ENCODE measurements at regions not wholly inside any gene's neighbourhood (a gene's known extent, or its start where the extent isn't known, plus 50 kb on each side); places are given as distances from the start of the nearest gene placed in this dataset.
"Not testable (repeated sequence)": the region's sequence is repeated elsewhere in the genome, so short reads cannot be mapped to it uniquely, and the experiment has no call there.

DNA sequence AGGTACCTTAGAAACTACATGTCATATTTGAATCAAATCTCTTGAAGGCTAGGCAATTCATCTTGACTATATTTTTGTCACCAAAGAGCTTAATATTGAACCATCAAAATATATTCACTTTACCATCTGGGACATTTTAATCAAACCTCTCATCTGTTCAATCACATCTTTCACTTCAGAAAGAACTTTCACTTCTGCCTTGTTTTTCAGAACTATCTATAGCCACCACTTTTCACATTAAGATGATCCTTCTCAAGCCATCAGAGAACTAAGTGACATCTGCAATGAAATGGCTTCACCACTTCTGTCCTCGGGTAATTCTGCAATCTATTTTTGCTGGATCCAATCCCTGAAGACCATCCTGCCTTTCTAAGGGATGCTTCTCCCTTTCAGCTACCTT, 57.8 kb downstream of the OR2B2 start:
- Histone ChIP-seq H3K36me3 (ENCODE audit: insufficient read depth, low read length) (no peaks in the 10 kb centered on the region), H3K4me2 (ENCODE audit: low read length) (no peak overlapping the region), H3K4me3 (ENCODE audit: low read length) (no peak overlapping the region), H3K27me3 (ENCODE audit: control insufficient read depth, insufficient read depth, low read length) (no peaks in the 10 kb centered on the region), H3K9me3 (replicated peaks; ENCODE audit: low read length) (no peaks in the 10 kb centered on the region), H3K4me1 (ENCODE audit: control insufficient read depth, insufficient read depth, low read length) (no peaks in the 10 kb centered on the region), H3K9ac (ENCODE audit: low read depth, low read length) (no peak overlapping the region)

GRCh38 chr6:27851440-27851839, 60.8 kb downstream of the OR2B2 start:
- no peak overlapping the region for H3K4me3 ChIP-seq (ENCODE audit: low read length)
- H3K36me3 ChIP-seq (ENCODE audit: insufficient read depth, low read length): no peaks in the 10 kb centered on the region
- H3K9ac ChIP-seq (ENCODE audit: low read depth, low read length): no peak overlapping the region
- no peaks in the 10 kb centered on the region for H3K27me3 ChIP-seq (ENCODE audit: control insufficient read depth, insufficient read depth, low read length)
- H3K4me2 ChIP-seq (ENCODE audit: low read length): no peak overlapping the region
- H3K9me3 ChIP-seq (replicated peaks; ENCODE audit: low read length): no peaks in the 10 kb centered on the region
- peaks cover 11% of the 10 kb centered on the region for H3K4me1 ChIP-seq (ENCODE audit: control insufficient read depth, insufficient read depth, low read length)

DNA sequence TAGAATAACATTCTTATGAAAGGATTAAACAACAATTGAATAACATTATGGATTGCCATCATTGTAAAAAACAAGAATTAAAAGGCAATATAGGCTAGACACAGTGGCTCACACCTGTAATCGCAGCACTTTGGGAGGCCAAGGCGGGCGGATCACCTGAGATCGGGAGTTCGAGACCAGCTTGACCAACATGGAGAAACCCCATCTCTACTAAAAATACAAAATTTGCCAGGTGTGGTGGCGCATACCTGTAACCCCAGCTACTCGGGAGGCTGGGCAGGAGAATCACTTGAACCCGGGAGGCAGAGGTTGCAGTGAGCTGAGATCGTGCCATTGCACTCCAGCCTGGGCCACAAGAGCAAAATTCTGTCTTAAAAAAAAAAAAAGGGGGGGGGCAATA, 63.2 kb downstream of the OR2B2 start:
- not testable (repeated sequence) for H3K9me3 ChIP-seq (replicated peaks; ENCODE audit: low read length); H3K9ac ChIP-seq (ENCODE audit: low read depth, low read length); H3K4me3 ChIP-seq (ENCODE audit: low read length); H3K4me2 ChIP-seq (ENCODE audit: low read length); H3K27me3 ChIP-seq (ENCODE audit: control insufficient read depth, insufficient read depth, low read length); H3K36me3 ChIP-seq (ENCODE audit: insufficient read depth, low read length)
- peaks cover 11% of the 10 kb centered on the region for H3K4me1 ChIP-seq (ENCODE audit: control insufficient read depth, insufficient read depth, low read length)

DNA sequence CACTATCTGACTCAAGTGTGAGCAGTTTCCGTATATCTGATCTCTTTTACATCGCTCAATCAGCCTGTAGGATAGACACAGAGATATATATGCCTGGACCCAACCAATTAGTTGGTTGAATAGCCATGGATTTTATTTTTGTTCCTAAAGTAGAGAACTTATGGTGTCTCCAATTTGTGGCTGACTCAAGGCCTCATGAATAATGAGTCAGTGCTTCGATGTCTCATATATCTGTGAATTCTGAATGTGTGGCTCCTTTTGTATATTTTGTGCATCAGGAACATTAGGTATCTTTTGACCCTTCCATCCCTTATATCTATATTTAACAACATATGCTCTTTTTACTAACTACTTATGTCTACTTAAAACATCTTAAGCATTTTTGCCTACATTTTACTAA, 64.5 kb downstream of the OR2B2 start:
- no peak overlapping the region for H3K9ac ChIP-seq (ENCODE audit: low read depth, low read length)
- peaks cover 11% of the 10 kb centered on the region for H3K4me1 ChIP-seq (ENCODE audit: control insufficient read depth, insufficient read depth, low read length)
- H3K27me3 ChIP-seq (ENCODE audit: control insufficient read depth, insufficient read depth, low read length): no peaks in the 10 kb centered on the region
- no peaks in the 10 kb centered on the region for H3K9me3 ChIP-seq (replicated peaks; ENCODE audit: low read length)
- no peak overlapping the region for H3K4me3 ChIP-seq (ENCODE audit: low read length)
- H3K36me3 ChIP-seq (ENCODE audit: insufficient read depth, low read length): no peaks in the 10 kb centered on the region
- no peak overlapping the region for H3K4me2 ChIP-seq (ENCODE audit: low read length)

DNA sequence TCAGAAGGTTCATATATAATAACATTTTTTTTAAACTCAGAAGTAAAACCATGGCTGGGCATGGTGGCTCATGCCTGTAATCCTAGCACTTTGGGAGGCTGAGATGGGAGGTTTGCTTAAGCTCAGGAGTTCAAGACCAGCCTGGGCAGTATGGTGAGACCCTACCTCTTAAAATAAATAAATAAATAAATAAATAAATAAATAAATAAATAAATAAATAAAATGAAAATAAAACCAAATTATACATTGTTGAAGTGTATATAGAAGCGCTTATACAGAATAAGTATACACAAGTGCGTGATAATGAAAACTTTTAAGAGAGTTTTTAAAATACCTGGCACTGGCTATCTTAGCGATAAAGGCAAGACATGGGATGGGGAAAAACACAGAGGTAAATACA, 71.6 kb downstream of the OR2B2 start:
- H3K27me3 ChIP-seq (ENCODE audit: control insufficient read depth, insufficient read depth, low read length): no peaks in the 10 kb centered on the region
- no peak overlapping the region for H3K9ac ChIP-seq (ENCODE audit: low read depth, low read length)
- H3K4me1 ChIP-seq (ENCODE audit: control insufficient read depth, insufficient read depth, low read length): peaks cover 10% of the 10 kb centered on the region
- H3K9me3 ChIP-seq (replicated peaks; ENCODE audit: low read length): no peaks in the 10 kb centered on the region
- no peaks in the 10 kb centered on the region for H3K36me3 ChIP-seq (ENCODE audit: insufficient read depth, low read length)
- no peak overlapping the region for H3K4me3 ChIP-seq (ENCODE audit: low read length)
- H3K4me2 ChIP-seq (ENCODE audit: low read length): no peak overlapping the region

DNA sequence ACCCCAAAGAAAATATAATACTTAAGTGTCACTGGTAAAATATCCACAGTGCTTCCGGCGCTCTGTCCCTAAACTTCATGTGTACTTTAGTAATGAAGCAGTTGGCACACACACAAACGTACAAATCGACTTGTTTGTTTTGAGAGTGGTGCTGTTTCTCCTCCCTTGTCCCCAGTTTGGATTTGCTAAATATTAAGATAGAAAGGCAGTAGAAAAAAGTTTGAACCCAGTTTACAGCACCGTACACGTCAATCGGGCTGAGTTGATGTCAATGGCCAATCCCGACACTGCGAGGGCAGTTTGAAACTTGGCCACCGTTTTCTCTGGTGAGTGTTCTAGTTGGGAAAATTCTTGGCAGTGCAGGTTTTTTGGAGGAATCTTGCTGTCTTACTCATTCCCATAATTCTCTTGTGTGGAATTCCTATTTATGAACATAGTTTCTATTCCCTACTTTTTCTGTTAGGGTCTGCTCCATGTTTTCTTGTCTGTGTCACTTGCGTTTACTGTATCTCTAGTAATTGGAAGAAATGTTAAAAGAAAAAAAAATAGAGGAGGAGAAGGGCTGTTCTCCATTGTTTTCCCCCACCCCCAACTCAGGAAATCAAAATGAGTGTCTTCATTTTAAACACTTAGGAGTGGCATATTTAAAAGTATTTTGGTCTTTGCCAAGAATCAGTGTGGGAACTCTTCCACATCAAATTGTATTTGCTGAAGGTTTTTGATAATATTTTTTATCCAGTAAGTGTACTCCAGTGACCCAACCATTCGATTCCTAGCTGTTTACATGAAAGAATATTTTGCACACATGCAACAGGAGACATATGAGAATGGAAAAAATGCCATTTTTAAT, 72.3 kb downstream of the OR2B2 start:
- H3K36me3 ChIP-seq (ENCODE audit: insufficient read depth, low read length): no peaks in the 10 kb centered on the region
- no peaks in the 10 kb centered on the region for H3K9me3 ChIP-seq (replicated peaks; ENCODE audit: low read length)
- peaks cover 10% of the 10 kb centered on the region for H3K4me1 ChIP-seq (ENCODE audit: control insufficient read depth, insufficient read depth, low read length)
- H3K4me3 ChIP-seq (ENCODE audit: low read length): peak overlapping the region; percentile 82
- no peaks in the 10 kb centered on the region for H3K27me3 ChIP-seq (ENCODE audit: control insufficient read depth, insufficient read depth, low read length)
- H3K9ac ChIP-seq (ENCODE audit: low read depth, low read length): peak overlapping the region; percentile 99
- peak overlapping the region; percentile 90 for H3K4me2 ChIP-seq (ENCODE audit: low read length)

DNA sequence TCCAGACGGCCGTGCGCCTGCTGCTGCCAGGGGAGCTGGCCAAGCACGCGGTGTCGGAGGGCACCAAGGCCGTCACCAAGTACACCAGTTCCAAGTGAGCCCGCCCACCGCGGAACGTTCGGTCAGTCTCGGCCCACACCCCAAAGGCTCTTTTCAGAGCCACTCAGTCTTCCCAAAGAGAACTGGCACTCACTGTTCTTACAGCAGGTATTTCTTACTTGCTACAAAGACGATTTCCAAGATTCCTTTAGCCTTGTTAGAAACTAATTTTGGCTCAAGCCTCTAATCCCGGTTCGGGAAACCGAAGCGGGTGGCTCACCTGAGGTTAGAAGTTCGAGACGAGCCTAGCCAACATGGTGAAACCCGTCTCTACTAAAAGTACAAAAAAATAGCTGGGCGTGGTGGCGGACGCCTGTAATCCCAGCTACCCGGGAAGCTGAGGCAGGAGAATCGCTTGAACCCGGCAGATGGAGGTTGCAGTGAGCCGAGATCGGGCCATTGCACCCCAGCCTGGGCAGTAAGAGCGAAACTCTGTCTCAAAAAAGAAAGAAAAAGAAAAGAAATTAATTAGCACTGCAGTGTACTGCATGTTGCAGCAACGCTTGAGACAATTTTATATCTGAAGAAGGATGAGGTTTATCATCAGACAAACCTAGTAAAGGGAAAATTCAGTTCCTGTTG, 73.1 kb downstream of the OR2B2 start:
- peak overlapping the region; percentile 82 for H3K4me3 ChIP-seq (ENCODE audit: low read length)
- no peaks in the 10 kb centered on the region for H3K9me3 ChIP-seq (replicated peaks; ENCODE audit: low read length)
- H3K4me1 ChIP-seq (ENCODE audit: control insufficient read depth, insufficient read depth, low read length): peaks cover 10% of the 10 kb centered on the region
- no peaks in the 10 kb centered on the region for H3K27me3 ChIP-seq (ENCODE audit: control insufficient read depth, insufficient read depth, low read length)
- peak overlapping the region; percentile 90 for H3K4me2 ChIP-seq (ENCODE audit: low read length)
- H3K36me3 ChIP-seq (ENCODE audit: insufficient read depth, low read length): no peaks in the 10 kb centered on the region
- peak overlapping the region; percentile 99 for H3K9ac ChIP-seq (ENCODE audit: low read depth, low read length)

DNA sequence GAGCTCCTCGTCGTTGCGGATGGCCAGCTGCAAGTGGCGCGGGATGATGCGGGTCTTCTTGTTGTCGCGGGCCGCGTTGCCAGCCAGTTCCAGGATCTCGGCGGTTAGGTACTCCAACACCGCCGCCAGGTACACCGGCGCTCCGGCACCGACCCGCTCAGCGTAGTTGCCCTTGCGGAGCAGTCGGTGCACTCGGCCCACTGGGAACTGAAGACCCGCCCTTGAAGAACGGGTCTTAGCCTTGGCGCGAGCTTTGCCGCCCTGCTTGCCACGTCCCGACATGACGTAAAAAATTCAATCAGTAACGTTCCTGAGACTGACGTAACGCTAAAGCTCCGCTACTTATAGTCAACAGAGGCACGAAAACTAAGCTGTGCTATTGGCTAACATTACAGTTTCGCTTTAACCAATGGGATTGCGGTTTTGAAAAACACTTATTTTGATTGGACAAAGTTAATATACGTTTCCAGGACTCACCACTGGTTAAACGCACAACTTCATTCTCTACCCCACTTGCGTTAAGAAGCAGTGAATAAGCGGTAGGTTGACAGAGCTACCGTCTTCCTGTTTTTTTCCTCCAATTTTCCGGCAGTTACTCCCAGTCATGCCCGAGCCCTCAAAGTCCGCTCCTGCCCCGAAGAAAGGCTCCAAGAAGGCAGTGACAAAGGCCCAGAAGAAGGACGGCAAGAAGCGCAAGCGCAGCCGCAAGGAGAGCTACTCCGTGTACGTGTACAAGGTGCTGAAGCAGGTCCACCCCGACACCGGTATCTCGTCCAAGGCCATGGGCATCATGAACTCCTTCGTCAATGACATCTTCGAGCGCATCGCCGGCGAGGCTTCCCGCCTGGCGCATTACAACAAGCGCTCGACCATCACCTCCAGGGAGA, 73.9 kb downstream of the OR2B2 start:
- Histone ChIP-seq H3K4me1 (ENCODE audit: control insufficient read depth, insufficient read depth, low read length) (peaks cover 10% of the 10 kb centered on the region), H3K36me3 (ENCODE audit: insufficient read depth, low read length) (no peaks in the 10 kb centered on the region), H3K9me3 (replicated peaks; ENCODE audit: low read length) (no peaks in the 10 kb centered on the region), H3K4me3 (ENCODE audit: low read length) (peak overlapping the region; percentile 82), H3K9ac (ENCODE audit: low read depth, low read length) (peak overlapping the region; percentile 99), H3K27me3 (ENCODE audit: control insufficient read depth, insufficient read depth, low read length) (no peaks in the 10 kb centered on the region), H3K4me2 (ENCODE audit: low read length) (peak overlapping the region; percentile 90)

DNA sequence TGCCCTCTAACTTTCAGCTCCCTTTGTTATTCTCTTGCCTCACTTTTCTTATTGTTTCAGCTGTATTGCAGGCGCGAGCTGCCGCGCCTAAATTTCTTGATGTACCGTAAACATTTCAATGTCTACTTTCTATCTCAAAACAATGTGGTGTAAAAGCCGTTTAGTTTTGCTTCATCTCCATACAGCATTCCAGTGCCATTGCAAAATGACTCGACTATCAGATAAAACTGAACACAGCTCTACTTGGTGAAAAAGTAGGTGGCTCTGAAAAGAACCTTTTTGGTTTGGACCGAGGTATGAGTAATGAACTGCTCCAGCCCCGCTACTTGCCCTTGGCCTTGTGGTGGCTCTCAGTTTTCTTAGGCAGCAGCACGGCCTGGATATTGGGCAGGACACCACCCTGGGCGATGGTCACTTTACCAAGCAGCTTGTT, 74.6 kb downstream of the OR2B2 start:
- Histone ChIP-seq H3K36me3 (ENCODE audit: insufficient read depth, low read length) (no peaks in the 10 kb centered on the region), H3K9ac (ENCODE audit: low read depth, low read length) (peak overlapping the region; percentile 99), H3K4me2 (ENCODE audit: low read length) (peak overlapping the region; percentile 90), H3K27me3 (ENCODE audit: control insufficient read depth, insufficient read depth, low read length) (no peaks in the 10 kb centered on the region), H3K9me3 (replicated peaks; ENCODE audit: low read length) (no peaks in the 10 kb centered on the region), H3K4me1 (ENCODE audit: control insufficient read depth, insufficient read depth, low read length) (peaks cover 10% of the 10 kb centered on the region), H3K4me3 (ENCODE audit: low read length) (peak overlapping the region; percentile 82)

GRCh38 chr6:27836783-27837624, 75.2 kb downstream of the OR2B2 start:
- H3K4me3 ChIP-seq (ENCODE audit: low read length): peak overlapping the region; percentile 82
- H3K27me3 ChIP-seq (ENCODE audit: control insufficient read depth, insufficient read depth, low read length): no peaks in the 10 kb centered on the region
- H3K9ac ChIP-seq (ENCODE audit: low read depth, low read length): peak overlapping the region; percentile 99
- H3K4me1 ChIP-seq (ENCODE audit: control insufficient read depth, insufficient read depth, low read length): peaks cover 10% of the 10 kb centered on the region
- H3K36me3 ChIP-seq (ENCODE audit: insufficient read depth, low read length): no peaks in the 10 kb centered on the region
- peak overlapping the region; percentile 90 for H3K4me2 ChIP-seq (ENCODE audit: low read length)
- H3K9me3 ChIP-seq (replicated peaks; ENCODE audit: low read length): no peaks in the 10 kb centered on the region
